ENCODE measurements at regions not wholly inside any gene's neighbourhood (a gene's known extent, or its start where the extent isn't known, plus 50 kb on each side); places are given as distances from the start of the nearest gene placed in this dataset.

DNA sequence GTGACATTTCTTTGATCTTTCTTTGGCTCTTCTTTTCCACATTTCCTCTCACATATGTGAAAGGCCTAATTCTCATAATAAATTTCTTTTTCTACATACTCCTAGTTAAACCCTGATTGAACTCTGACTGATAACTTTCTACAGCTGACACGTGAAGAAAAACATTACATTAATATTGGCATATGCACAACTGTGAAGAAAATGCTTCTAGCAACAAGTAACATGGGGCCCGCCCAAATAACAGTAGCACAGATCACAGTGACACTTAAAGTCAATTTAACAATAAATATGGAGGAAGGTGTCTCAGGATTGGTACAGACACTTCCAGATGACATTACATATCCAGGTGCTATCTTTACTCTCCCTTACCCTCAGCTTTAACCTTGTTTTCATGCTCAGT lies 317.6 kb upstream of the ZNF385D start:
- no peak for TF ChIP-seq RNF2 (IDR thresholded peaks at IDR 0.05; ENCODE audit: borderline replicate concordance, low read depth, low read length, missing control alignments, poor library complexity, severe bottlenecking)
- no peak for TF ChIP-seq SIN3A (conservative IDR thresholded peaks at IDR 0.05 in 1 of 2, IDR thresholded peaks at IDR 0.05 in 1 of 2; ENCODE audit: low read depth in 1 of 2, low read length in 2 of 2)
- TF ChIP-seq TAF1 (IDR thresholded peaks at IDR 0.05; ENCODE audit: low read depth, low read length): no peak

Data from H1 (cell line).